Fibroblast of gingiva (primary cell): ENCODE measurements at regions not wholly inside any gene's neighbourhood (a gene's known extent, or its start where the extent isn't known, plus 50 kb on each side); places are given as distances from the start of the nearest gene placed in this dataset.
"Not testable (repeated sequence)": the region's sequence is repeated elsewhere in the genome, so short reads cannot be mapped to it uniquely, and the experiment has no call there.

Experiments
- DNase-seq: peaks from one replicate; pipeline ENCODE4 v3.0.0-alpha.2; 2011; ENCODE audit warnings: low read depth

DNA sequence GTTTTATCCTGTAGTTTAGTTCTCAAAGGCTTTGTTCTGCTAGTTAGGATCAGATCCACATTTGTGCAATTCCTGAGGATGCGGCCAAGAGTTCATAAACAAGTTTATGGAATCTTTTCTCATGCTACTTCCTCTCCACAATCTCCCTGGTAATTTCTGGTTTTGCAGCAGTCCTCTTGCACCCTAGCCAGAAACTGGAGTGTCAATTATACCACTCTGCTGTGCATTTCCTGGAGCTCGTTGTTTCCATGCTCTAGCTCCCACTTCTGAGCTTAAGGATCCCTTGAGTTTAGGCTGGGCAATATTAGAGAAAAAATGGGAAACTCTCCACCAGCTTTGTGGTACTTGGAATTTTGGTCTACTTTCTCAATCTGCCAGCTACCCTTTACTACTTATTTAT lies 474.7 kb downstream of the DIRAS2 start:
- no peak for DNase-seq

- no peak for DNase-seq
Observed at GRCh38 chr9:90169490-90169889, 473.1 kb downstream of the DIRAS2 start.

DNA sequence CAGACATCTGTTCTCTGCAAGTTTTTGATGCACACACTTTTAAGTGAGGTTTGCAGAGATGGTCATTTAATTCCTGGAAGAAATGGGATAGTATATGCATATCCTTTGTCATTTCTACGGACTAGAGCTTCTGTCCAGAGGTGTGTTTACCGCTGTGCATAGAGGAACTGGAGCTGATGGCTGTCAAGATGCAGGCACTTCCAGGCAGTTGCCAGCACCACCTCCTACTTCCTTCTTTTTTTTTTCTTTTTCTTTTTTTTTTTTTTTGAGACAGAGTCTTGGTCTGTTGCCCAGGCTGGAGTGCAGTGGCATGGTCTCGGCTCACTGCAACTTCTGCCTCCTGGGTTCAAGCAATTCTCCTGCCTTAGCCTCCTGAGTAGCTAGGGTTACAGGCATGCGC lies 468.7 kb downstream of the DIRAS2 start:
- not testable (repeated sequence) for DNase-seq

DNA sequence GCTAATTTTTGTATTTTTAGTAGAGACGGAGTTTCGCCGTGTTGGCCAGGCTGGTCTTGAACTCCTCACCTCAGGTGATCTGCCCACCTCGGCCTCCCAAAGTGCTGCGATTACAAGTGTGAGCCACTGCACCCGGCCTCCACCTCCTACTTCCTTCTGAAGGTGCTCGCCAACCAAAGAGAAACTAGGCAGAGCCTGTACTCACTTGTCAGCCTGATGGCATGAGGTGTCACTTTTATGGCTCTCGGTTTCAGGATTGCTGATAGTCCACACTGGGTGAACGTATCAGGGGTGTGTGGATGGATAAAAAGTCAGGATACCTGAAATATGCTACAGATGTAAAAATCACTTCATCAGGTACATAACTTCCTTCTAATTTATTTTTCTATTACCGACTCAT lies 468.3 kb downstream of the DIRAS2 start:
- not testable (repeated sequence) for DNase-seq

- DNase-seq = no peak
Observed at GRCh38 chr9:90175257-90175656, 467.4 kb downstream of the DIRAS2 start.

DNA sequence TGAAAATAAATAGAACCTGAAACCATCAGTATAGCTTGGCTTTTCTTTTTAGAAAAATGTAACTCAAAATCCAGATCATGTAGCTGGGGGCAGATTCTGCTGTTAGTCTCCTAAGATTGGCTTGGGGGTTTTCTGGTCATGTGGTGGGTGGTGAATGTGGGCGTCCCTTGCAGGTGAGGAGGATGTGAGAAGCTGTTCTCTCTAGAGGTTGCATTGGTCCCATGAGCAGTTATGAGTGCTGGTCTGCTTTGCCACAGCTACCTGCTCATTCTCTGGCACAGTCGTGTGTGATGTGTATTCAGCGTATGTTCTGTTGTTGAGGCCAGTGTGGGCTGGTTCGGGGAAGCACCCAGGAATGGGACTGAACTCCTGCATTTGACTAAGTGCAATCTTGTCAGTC lies 466.8 kb downstream of the DIRAS2 start:
- no peak for DNase-seq

DNA sequence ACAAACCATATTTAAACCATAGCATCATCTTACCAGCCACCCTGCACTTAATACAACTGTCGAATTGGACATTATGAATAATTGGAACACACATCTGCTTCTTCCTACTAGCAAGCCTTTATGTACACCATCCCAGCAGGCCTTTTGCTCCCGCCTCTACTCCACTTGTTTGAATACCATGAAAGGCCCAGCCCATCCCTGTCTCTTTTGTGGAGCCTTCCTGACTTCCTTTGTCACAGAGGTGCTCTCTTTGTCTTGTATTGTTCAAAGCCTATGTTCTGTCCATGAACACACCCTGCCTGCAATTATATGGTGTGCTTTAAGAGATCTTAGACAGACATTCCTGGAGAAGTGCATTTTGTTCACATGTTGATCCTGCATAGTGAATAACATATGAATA lies 465.7 kb downstream of the DIRAS2 start:
- DNase-seq = no peak

DNA sequence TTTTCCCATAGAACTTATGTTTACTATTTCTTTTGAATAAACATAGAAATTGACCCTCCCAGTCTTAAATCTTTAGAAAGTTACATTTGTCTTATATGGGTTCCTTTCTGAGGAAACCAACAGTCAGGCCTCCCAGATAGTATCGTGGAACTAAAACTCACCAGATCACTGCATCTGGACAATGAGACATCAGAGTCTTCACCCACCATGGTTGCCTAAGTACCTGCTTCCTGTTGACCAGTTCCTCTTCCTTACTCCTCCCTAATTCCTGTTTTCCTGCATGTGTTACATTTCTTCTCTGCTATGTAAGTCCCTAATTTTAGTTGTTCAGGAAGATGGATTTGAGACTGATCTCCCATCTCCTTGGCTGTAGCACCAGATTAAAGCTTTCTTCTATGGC lies 462.2 kb downstream of the DIRAS2 start:
- no peak for DNase-seq

GRCh38 chr9:90188656-90189055 lies 454.0 kb downstream of the DIRAS2 start:
- no peak for DNase-seq

- DNase-seq = no peak
Observed at GRCh38 chr9:90189306-90189705, 453.3 kb downstream of the DIRAS2 start.

DNA sequence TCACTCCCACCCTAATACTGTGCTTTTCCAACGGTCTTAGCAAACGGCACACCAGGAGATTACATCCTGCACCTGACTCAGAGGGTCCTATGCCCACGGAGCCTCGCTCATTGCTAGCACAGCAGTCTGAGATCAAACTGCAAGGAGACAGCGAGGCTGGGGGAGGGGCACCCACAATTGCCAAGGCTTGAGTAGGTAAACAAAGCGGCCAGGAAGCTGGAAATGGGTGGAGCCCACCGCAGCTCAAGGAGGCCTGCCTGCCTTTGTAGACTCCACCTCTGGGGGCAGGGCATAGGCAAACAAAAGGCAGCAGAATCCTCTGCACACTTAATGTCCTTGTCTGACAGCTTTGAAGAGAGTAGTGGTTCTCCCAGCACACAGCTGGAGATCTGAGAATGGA lies 450.2 kb downstream of the DIRAS2 start:
- DNase-seq = not testable (repeated sequence)

GRCh38 chr9:90198956-90199355 lies 443.7 kb downstream of the DIRAS2 start:
- no peak for DNase-seq

- no peak for DNase-seq
Observed at GRCh38 chr9:90201766-90202165, 440.9 kb downstream of the DIRAS2 start.

- DNase-seq = no peak
Observed at GRCh38 chr9:90204128-90204831, 438.3 kb downstream of the DIRAS2 start.

GRCh38 chr9:90213045-90213444 lies 429.6 kb downstream of the DIRAS2 start:
- not testable (repeated sequence) for DNase-seq

GRCh38 chr9:90219548-90220118 lies 423.0 kb downstream of the DIRAS2 start:
- no peak for DNase-seq

DNA sequence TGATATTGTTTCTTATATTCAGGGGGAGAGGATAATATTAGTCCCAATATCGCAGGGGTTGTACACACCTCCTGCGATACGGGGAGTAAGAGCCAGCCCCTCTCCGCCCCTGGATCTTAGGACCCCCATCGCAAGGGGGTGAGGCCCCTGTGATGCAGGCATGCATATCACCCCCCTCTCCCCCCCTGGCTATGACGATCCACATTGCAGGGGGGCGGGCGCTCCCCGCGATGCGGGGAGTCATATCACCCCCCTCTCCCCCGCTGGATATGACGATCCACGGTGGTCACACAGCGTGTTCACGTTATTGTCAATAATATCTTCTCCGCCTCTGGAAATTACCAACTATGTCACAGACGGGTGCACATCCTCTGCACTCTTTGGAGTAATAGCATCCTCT lies 420.7 kb downstream of the DIRAS2 start:
- not testable (repeated sequence) for DNase-seq

DNA sequence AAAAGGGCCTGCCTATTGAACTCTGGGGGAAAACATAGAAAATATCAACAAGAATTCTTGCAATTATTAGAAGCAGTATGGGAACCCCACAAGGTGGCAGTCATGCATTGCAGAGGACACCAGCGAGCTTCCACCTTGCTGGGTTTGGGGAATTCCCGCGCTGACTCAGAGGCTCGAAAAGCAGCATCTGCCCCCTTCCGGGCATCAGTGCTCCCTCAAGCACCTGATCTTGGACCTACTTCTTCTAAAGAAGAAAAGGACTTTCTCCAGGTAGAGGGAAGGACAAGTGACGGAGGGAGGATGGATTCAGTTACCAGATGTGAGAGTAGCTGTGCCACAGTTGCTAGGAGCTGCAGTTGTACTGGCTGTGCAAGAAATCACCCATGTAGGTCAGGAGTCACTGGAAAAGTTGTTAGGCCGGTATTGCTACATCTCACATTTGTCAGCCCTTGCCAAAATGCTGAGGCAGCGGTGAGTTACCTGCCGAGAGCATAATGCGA lies 415.7 kb downstream of the DIRAS2 start:
- not testable (repeated sequence) for DNase-seq

DNA sequence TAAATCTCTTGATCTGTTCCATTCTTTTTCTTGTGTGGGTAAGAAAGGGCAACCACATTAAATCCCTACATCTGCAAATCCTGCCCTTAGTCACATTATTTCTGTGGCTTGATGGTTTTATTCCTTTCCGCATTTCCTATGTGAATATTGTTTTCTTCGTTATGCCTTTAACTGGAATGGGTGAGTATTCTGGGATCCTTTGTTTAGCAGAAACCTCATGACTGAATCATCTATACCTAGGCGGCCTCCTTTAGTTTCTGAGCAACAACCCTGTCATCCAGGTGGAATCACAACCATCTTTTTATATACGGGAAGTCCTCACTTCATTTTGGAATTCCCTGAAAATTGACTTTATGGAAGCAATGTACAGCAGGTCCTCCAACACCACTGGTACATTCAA lies 409.5 kb downstream of the DIRAS2 start:
- not testable (repeated sequence) for DNase-seq

GRCh38 chr9:90240541-90240940 lies 402.1 kb downstream of the DIRAS2 start:
- DNase-seq = no peak

GRCh38 chr9:90245661-90246060 lies 397.0 kb downstream of the DIRAS2 start:
- no peak for DNase-seq

DNA sequence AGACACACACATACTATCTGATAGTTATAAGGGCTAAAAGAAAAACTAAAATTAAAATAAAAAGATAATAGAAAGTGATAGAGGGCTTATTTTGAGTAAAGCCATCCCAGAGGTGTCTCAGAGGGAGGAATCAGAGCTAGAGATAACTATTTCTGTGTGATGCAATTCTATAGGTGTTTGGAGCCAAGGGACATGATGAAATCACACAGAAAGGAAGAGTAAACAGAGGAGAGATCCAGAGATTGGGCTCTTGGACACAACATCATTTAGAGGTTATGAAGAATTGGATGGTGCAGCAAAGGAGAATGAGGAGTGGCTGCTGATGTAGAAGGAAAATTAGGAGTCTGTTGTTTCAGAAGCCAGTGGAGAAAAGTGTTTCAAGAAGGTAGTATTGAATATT lies 393.5 kb downstream of the DIRAS2 start:
- DNase-seq = no peak

DNA sequence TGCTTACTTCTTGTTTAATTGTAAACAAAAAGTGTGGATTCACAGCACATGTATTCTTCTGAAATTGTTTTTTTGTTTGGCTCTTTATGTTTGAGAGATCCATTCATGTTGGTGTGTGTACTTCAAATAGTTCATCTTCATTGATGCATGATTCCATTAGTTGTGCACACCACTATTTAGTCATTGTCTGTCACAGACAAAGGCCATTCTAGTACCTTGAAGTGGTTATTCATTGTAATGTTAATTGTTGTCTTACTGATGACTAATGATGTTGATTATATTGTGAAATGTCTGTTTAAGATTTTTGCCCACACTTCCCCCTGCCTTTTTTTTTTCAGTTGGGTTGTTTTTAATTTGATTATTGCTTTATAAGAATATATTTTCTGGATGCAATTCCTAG lies 391.3 kb downstream of the DIRAS2 start:
- DNase-seq = no peak

DNA sequence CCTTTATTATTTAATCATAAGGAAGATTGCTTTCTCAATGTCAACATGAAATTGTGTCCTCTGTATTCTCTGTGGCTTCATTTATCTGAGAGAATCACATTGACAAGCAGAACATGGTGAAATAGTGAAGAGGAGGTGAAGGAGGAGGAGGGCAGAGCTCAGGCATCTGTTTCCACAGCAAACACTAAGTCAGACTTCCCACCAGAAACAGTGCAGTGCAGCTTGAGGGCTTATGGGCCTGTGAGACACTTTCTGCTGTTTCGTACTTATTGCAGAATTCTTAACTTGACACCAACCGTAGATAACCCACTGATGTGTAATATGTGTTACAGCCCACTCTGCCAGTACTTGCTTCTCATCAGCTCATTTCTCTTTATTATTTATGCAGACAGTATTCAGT lies 386.3 kb downstream of the DIRAS2 start:
- no peak for DNase-seq
